HG03175 (cell line): ENCODE measurements at regions not wholly inside any gene's neighbourhood (a gene's known extent, or its start where the extent isn't known, plus 50 kb on each side); places are given as distances from the start of the nearest gene placed in this dataset.

Experiments
- ATAC-seq: cut with Tn5 transposase; IDR thresholded peaks from one replicate; pipeline ENCODE4 v1.9.1; 2021; ENCODE audit warnings: mild to moderate bottlenecking, moderate library complexity; ENCODE audit not compliant: unreplicated experiment

GRCh38 chr10:69684020-69684980 is 54.3 kb downstream of the FAM241B start:
- no peak for ATAC-seq

GRCh38 chr10:69684981-69685353 is 54.9 kb downstream of the FAM241B start:
- ATAC-seq: no peak

GRCh38 chr10:69685426-69685801 is 55.4 kb downstream of the FAM241B start:
- ATAC-seq: no peak

GRCh38 chr10:69685802-69686585 is 55.9 kb downstream of the FAM241B start:
- no peak for ATAC-seq

- ATAC-seq: no peak
Observed at GRCh38 chr10:69686866-69687265, 56.8 kb downstream of the FAM241B start.

- ATAC-seq: no peak
Observed at GRCh38 chr10:69687426-69687825, 57.4 kb downstream of the FAM241B start.

GRCh38 chr10:69692267-69692666 is 62.2 kb downstream of the FAM241B start:
- ATAC-seq: no peak

- no peak for ATAC-seq
Observed at GRCh38 chr10:69692891-69693290, 62.8 kb downstream of the FAM241B start.

- ATAC-seq: no peak
Observed at GRCh38 chr10:69693886-69694285, 63.8 kb downstream of the FAM241B start.

- ATAC-seq: no peak
Observed at GRCh38 chr10:69696073-69696731, 66.2 kb downstream of the FAM241B start.

- no peak for ATAC-seq
Observed at GRCh38 chr10:69697006-69697405, 67.0 kb downstream of the FAM241B start.

GRCh38 chr10:69703256-69703655 is 73.2 kb downstream of the FAM241B start:
- no peak for ATAC-seq

- no peak for ATAC-seq
Observed at GRCh38 chr10:69703766-69704630, 74.0 kb downstream of the FAM241B start.

- ATAC-seq: no peak
Observed at GRCh38 chr10:69709366-69709941, 79.4 kb downstream of the FAM241B start.

- no peak for ATAC-seq
Observed at GRCh38 chr10:69710008-69710888, 80.2 kb downstream of the FAM241B start.

GRCh38 chr10:69712342-69712741 is 82.3 kb downstream of the FAM241B start:
- no peak for ATAC-seq

GRCh38 chr10:69714572-69714971 is 84.5 kb downstream of the FAM241B start:
- no peak for ATAC-seq

GRCh38 chr10:69715156-69715898 is 85.3 kb downstream of the FAM241B start:
- no peak for ATAC-seq
